Stimulated activated memory B cell treated with anti-CD40 and anti-IgM and Interleukin-4, amounts not matched to agents 10 μg/mL and 1 μg/mL and 100 μg/mL, for 72 hours (primary cell): ENCODE measurements at regions not wholly inside any gene's neighbourhood (a gene's known extent, or its start where the extent isn't known, plus 50 kb on each side); places are given as distances from the start of the nearest gene placed in this dataset.
A peak's percentile ranks its signal among the peaks of the same experiment; 100 is the strongest.

ENCODE experiments used
- ATAC-seq: fragments of 150-1000 bp; cut with Tn5 transposase; 2 replicates; pipeline ENCODE4 v1.10.0; 2021
- H3K27ac Mint-ChIP-seq: one replicate; pipeline ENCODE4 v1.8.0; 2022; ENCODE audit warnings: mild to moderate bottlenecking, mixed read lengths
- H3K27me3 Mint-ChIP-seq: one replicate; pipeline ENCODE4 v1.8.0; 2022; ENCODE audit warnings: mixed read lengths
- H3K36me3 Mint-ChIP-seq: one replicate; pipeline ENCODE4 v1.8.0; 2022; ENCODE audit warnings: mixed read lengths
- H3K4me1 Mint-ChIP-seq: one replicate; pipeline ENCODE4 v1.8.0; 2022; ENCODE audit warnings: mixed read lengths
- H3K4me3 Mint-ChIP-seq: one replicate; pipeline ENCODE4 v1.8.0; 2022; ENCODE audit warnings: mild to moderate bottlenecking, moderate library complexity, mixed read lengths
- H3K9me3 Mint-ChIP-seq: one replicate; pipeline ENCODE4 v1.8.0; 2022; ENCODE audit warnings: mixed read lengths

DNA sequence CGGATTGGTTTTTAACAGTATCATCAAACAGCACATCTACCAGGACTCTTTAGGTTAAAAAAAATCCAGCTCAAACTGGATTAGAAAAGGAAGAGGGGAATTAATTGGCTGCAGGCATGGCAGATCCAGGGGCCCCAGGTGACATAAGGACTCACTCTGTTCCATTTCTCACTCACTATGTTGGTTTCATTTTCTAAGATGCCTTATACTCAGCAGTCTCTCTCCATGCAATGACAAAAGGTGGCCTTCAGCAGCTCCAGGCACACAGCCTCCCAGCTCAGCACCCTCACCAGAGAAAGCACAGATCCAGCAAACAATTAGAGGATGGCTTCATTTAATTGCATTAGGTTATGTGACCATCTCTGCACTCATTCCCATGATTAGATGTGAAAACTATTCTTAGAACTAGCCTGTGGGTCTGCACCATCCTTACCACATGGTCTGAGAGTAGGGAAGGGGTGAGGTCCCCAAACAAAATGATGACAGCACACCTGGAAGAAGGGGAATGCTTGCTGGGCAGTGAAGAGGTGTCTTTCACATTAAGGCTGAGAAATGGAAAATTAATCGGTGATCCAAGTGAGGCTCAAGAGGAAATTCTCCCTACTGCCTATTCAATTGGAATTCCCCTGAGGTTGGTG is 243.1 kb downstream of the CDH26 start:
- no peaks in the 10 kb centered on the region for H3K36me3 Mint-ChIP-seq
- no peaks in the 10 kb centered on the region for H3K27me3 Mint-ChIP-seq
- H3K4me1 Mint-ChIP-seq: no peaks in the 10 kb centered on the region
- no peak overlapping the region for H3K4me3 Mint-ChIP-seq
- no peak for ATAC-seq
- peaks cover 12% of the 10 kb centered on the region for H3K9me3 Mint-ChIP-seq
- no peak overlapping the region for H3K27ac Mint-ChIP-seq

DNA sequence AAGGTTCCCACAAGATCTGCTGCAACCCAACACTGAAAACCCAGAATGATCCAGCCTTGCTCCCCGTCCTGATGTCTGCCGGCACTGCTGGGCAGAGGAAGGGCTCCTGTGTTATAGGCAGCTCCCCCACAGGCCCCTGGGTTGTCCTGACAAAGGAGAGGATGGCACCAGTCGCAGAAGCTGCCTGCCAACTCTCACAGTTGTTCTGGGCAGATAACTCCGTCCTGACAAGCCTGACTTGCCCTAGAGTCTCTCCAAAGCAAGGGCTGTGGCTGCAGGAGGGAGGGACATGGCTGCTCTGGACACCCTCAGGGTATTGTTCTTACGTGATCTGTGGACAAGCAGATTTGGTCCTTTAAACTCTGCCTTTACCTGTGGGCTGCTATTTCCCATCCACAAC is 243.8 kb downstream of the CDH26 start:
- Mint-ChIP-seq H3K27ac (no peak overlapping the region), H3K4me1 (no peaks in the 10 kb centered on the region)

DNA sequence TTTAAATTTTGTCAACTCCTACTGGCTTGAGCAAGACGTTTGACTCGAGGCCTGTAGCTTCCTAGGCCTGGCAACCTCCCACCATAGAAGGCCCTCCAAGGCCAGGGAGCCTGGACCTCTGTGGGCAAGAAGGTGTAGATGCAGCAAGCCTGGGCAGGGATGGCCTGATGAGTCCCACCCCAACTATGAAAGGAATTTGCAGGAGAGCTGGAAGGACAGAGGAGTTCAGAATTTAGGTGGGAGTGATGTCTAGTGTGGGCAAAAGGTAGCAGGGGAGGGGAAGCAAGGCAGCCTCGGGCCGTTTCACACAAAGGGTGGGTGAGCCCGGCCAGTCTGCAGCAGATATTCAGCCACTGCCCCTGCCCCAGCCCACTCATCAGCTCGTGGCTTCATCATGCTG is 245.2 kb downstream of the CDH26 start:
- Mint-ChIP-seq H3K9me3 (peaks cover 10% of the 10 kb centered on the region), H3K27ac (no peak overlapping the region), H3K36me3 (no peaks in the 10 kb centered on the region), H3K27me3 (no peaks in the 10 kb centered on the region), H3K4me1 (no peaks in the 10 kb centered on the region), H3K4me3 (no peak overlapping the region)
- no peak for ATAC-seq

More for the DNA sequence above, 243.8 kb downstream of the CDH26 start:
- Mint-ChIP-seq H3K9me3 (peaks cover 12% of the 10 kb centered on the region), H3K27me3 (no peaks in the 10 kb centered on the region), H3K4me3 (no peak overlapping the region), H3K36me3 (no peaks in the 10 kb centered on the region)
- ATAC-seq: no peak

DNA sequence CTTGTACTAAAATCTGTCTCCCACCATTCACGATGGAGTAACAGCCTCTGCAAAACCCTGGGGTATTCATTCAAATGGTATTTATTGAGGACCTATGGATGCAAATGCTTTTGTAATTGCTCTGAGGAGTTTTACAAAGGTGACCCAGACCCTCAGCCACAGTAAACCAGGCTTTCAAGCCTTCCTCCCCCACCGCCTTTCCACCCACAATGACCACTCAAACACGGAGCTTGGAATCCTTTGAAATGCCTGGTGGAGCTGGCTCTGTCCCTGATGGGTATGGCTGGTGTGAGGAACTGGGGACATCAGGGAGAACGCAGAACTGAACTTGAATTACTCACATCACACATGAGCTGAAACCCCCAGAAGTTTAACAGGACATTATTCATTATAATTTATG is 246.4 kb downstream of the CDH26 start:
- no peak for ATAC-seq
- Mint-ChIP-seq H3K27ac (no peak overlapping the region), H3K4me3 (no peak overlapping the region), H3K9me3 (peaks cover 1% of the 10 kb centered on the region), H3K36me3 (no peaks in the 10 kb centered on the region), H3K27me3 (no peaks in the 10 kb centered on the region), H3K4me1 (no peaks in the 10 kb centered on the region)

DNA sequence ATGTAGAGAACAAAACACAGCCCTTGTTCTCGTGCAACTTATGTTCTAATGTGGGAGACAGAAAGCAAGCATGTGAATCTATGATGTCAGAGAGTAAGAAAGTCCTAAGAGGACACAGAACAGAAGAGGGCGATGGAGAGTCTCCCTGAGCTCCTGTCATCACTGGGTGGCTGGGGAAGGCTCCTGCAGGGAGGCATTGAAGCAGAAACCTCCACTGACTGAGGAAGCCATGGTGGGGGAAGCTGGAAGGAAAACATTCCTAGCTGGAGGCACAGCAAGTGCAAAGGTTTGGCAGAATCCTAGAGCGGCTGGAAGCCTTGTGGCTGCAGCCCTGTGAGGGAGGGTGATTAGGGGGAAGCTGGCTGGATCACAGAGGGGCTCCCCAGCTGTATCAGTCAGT is 248.0 kb downstream of the CDH26 start:
- H3K27ac Mint-ChIP-seq: no peak overlapping the region

DNA sequence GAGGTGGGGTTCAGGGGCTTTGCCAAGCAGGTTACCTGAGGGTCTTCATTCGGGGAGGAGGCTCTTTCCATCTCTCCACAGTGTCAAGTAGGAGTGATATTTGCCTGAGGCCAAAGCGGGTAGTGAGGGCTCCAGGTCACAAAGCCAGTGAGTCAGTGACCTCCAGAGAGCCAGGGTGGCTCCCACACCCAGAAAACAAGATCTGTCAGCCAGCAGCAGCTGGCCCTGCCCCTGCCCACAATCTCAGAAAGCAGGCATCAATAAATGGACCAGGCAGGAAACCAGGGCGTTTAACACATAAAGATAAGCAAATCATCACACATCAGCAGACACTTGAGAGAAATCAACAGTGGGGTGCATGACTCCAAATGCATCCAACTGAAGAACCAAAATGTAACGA is 250.8 kb downstream of the CDH26 start:
- no peak for ATAC-seq
- Mint-ChIP-seq H3K9me3 (no peaks in the 10 kb centered on the region), H3K27me3 (peaks cover 6% of the 10 kb centered on the region)

More for the DNA sequence above, 248.0 kb downstream of the CDH26 start:
- H3K4me1 Mint-ChIP-seq: no peaks in the 10 kb centered on the region
- no peaks in the 10 kb centered on the region for H3K27me3 Mint-ChIP-seq
- no peak overlapping the region for H3K4me3 Mint-ChIP-seq
- H3K36me3 Mint-ChIP-seq: no peaks in the 10 kb centered on the region
- H3K9me3 Mint-ChIP-seq: no peaks in the 10 kb centered on the region
- no peak for ATAC-seq

DNA sequence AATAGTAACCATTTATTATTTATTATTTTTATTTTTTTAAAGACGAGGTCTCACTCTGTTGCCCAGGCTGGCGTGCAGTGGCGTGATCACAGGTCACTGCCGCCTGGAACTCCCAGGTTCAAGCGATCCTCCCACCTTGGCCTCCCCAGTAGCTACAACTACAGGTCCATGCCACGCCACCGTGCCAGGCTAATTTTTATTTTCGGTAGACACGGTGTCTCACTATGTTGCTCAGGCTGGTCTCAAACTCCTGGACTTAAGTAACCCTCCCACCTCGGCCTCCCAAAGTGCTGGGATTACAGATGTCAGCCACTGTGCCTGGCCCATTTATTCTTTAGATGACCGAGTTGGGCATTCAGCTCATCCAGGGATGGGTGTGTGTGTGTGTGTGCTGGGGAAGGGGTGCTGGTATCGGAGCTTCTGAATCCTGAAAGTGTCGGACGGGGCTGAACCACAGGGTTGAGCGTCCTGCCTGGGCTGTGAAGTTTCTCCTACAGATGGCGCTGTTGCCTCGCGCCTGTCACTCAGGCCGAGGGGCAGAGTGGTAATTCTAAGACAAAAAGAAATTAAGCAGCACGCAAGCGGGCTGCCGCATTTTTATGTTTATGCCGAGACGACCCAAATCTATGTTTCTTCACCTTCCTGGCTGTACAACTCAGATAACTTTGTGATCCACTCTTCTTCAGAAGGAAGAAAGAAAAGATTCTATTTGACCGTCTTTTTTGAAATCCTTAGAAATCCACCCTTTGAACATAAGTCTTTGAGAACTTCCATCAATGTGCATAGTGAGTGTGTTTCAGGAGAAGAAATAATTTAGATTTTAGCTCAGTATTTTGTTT is 252.8 kb downstream of the CDH26 start:
- Mint-ChIP-seq H3K27me3 (peaks cover 6% of the 10 kb centered on the region), H3K4me1 (no peaks in the 10 kb centered on the region), H3K4me3 (no peak overlapping the region), H3K9me3 (no peaks in the 10 kb centered on the region), H3K36me3 (no peaks in the 10 kb centered on the region), H3K27ac (no peak overlapping the region)
- ATAC-seq: peak; percentile 51

More for the DNA sequence above, 250.8 kb downstream of the CDH26 start:
- Mint-ChIP-seq H3K27ac (no peak overlapping the region), H3K4me3 (no peak overlapping the region), H3K4me1 (no peaks in the 10 kb centered on the region), H3K36me3 (no peaks in the 10 kb centered on the region)

DNA sequence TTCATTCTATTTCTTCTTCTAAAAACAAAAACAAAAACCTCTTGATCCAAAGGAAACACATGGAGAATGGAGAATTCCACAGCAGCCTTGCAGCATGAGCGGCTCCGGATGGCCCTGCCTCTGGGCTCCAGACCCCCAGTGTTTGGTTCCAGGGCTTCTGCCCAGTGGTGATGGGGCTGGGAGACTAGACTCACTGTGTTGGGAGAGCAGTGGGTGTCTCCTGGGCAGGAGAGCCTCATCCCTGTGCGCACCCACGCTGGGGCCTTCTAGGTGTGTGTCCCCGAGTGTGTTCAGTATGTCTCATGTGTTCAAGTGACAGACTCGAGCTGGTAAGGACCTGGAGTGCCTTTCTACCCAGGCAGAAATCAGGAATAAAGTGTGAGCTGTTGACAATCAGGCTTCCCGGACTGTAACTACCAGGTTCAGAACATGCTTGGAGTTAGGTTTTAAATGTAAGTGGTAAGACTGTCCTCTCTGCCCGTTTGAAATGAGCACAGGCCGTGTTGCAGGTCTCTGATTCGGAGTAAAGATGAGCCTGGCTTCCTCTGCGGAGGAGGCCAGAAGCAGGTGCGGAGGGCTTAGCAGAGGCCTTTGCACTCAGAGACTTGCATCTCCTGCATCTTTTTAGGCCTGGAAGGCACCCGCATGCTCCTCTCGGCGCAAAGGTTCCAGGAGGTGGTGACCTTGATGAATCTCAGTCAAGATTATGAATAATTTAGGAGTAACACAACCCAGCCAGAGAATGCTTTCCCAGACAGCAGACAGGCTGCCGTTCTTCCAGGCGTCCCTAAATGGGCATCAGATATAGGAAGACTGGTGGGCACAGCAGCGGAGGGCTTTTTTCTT is 253.6 kb downstream of the CDH26 start:
- Mint-ChIP-seq H3K4me3 (no peak overlapping the region), H3K36me3 (no peaks in the 10 kb centered on the region), H3K9me3 (no peaks in the 10 kb centered on the region), H3K27me3 (peaks cover 6% of the 10 kb centered on the region), H3K4me1 (no peaks in the 10 kb centered on the region), H3K27ac (no peak overlapping the region)
- ATAC-seq: no peak

DNA sequence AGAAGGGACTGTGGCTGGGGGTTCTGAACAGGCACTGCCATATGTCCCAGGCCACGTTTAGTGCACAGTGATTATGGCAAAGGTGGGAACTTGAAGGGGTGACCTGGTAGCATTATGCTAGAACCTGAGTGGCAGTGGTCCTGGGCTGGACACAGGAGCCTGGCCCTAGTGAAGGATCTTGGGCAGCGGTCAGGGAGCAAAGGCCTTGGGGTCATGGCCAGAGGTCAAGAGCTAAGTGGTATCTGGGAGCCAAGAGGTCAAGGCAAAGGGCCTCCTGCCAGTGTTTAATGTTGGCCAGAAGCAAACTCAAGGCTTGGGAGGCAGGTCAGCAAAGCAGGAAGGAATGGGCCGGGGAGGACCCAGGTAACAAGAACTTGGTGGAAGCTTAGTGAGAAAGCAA is 254.5 kb downstream of the CDH26 start:
- Mint-ChIP-seq H3K4me3 (no peak overlapping the region), H3K36me3 (no peaks in the 10 kb centered on the region), H3K9me3 (no peaks in the 10 kb centered on the region), H3K27ac (no peak overlapping the region), H3K27me3 (peaks cover 6% of the 10 kb centered on the region), H3K4me1 (no peaks in the 10 kb centered on the region)
- ATAC-seq: no peak

DNA sequence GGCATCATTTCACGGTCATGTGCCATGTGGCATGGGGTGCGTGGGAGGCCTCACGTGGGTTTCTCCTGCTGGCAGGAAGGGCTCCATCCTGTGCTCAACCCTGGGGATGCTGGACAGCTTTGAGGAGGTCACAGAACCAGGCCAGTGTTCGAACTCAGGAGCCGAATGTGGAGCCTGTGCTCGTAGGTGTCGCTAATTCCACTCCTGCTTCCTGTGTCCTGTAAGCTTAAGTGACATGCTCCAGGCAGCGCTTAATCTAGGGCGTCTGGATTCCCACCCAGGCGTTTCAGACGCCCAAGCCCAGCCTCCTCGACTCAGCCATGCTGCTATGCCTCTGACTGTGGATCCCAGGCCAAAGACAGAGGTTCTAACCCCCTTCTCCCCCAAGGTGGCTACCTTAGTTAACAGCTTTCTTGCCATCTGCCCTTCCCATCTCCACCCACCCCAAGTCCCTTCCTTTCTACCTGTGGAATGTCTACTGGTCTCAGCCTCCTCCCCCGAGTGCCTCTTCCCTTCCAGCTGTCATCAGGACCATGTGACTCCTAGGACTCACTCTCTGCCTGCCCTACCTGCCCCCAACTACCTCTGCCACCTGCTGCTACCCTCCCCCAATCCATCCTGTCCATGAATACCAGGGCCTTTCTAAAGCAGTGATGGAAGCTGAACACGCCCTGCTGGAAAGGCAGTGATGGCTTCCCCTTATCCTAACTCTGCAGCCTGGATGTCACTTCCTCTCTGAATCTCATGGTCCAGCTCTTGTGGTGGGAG is 255.1 kb downstream of the CDH26 start:
- peaks cover 6% of the 10 kb centered on the region for H3K27me3 Mint-ChIP-seq
- no peak for ATAC-seq
- H3K4me1 Mint-ChIP-seq: no peaks in the 10 kb centered on the region
- H3K27ac Mint-ChIP-seq: no peak overlapping the region
- no peak overlapping the region for H3K4me3 Mint-ChIP-seq
- no peaks in the 10 kb centered on the region for H3K36me3 Mint-ChIP-seq
- H3K9me3 Mint-ChIP-seq: no peaks in the 10 kb centered on the region

DNA sequence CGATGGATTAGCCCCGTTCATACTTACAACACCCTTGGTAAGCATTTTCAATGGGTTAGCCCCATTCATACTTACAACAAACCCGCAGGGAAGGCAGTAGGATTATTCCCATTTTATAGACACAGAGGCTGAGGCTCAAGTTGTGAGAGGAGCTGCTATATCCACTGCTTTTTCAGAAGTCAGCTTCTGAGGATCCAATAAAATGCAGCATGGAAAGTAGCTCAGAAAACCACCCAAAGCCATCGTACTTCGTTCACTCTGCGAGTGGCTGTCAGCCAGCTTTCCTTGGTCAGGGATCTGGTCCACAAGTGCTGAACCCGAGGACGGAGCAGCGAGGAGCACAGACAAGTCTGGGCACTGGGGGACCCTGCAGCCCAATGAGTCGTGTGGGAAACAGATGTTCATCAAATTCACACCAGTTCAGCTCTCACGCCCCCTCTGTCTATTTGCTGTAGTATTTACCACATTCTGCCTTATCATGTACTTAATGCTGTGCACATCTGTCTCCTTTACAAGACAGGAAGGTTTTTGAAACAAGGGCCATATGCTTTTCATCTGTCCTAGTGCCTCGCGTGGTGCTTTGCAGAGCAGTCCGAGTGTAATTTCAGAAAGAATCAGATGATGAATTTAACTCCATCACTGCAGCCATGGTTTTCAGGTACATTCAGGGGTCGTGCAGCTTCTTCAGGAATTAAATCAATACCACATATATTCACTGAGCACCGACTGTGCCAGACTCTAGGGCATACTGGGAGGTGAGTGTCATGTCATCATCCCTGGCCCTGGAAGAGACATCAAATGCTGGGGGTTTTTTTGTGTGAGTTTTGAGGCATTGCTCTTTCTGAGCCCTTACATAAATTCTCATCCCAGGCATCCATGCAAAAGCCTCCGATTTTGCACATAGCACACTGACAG is 256.9 kb downstream of the CDH26 start:
- Mint-ChIP-seq H3K27ac (no peak overlapping the region), H3K27me3 (peaks cover 6% of the 10 kb centered on the region), H3K4me3 (no peak overlapping the region)

DNA sequence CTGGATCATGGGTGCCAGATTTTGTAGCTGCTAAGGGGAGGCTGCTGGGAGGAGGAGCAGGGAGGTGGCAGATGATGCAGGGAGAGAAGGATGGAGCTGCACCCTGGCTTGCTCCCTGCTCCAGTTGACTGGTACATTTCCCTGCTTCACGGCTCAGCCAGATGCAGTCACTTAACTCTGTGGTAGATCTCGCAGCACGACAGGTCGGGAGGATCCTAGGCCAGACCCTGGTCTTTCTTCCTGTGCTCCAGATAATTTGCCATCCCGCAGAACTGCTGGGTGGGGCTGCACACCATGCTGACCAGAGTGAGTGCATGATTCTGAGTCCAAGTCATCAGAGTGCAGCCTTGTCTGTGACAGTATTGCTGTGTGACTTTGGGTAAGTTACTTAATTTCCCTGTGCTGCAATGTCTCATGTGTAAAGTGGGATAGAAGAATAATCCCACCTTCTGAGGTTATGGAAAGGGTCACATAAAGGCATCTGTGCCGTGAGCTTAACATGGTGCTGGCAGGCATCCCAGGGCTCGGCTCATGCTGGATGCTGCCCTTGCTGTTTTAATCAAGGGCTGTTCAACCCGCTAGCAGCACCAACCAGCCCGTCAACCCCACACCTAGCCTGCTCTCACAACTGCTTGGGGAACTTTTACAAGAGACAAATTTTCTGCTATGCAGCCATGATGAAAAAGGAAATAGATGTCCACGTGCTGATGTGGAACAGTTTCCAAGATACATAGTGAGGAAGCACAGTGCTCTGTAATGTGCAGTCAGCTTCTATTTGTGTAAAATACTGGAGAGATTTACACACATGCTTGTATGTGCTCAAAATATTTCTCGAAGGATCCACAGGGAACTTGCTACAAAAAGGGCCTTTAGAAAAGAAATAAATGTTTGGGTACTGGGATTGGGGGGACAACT is 257.9 kb downstream of the CDH26 start:
- Mint-ChIP-seq H3K27me3 (peaks cover 6% of the 10 kb centered on the region), H3K4me1 (no peaks in the 10 kb centered on the region), H3K9me3 (no peaks in the 10 kb centered on the region), H3K27ac (no peak overlapping the region), H3K36me3 (no peaks in the 10 kb centered on the region), H3K4me3 (no peak overlapping the region)
- ATAC-seq: no peak

More for the DNA sequence above, 256.9 kb downstream of the CDH26 start:
- H3K9me3 Mint-ChIP-seq: no peaks in the 10 kb centered on the region
- no peak for ATAC-seq
- no peaks in the 10 kb centered on the region for H3K4me1 Mint-ChIP-seq
- H3K36me3 Mint-ChIP-seq: no peaks in the 10 kb centered on the region

DNA sequence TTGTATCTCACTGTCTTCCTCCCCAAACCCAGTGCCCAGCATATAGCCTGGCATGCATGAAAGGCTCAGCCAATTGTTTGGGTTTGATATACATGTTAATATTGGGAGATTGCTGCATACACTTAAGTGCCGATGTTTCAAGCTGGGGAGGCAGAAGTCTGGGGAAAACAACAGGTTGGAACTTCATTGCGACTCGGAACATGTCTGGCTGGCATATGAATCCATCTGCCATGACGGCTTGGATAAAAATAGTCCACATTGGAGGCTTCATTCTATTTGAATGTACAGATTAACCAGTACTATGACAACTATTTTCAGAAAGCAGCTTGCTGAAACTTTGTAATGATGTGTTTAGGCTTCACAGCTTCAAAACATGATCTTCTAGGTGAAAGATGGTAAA is 261.0 kb downstream of the CDH26 start:
- H3K27me3 Mint-ChIP-seq: no peaks in the 10 kb centered on the region
- ATAC-seq: no peak
- H3K9me3 Mint-ChIP-seq: no peaks in the 10 kb centered on the region
- no peaks in the 10 kb centered on the region for H3K36me3 Mint-ChIP-seq
- H3K4me3 Mint-ChIP-seq: no peak overlapping the region
- H3K4me1 Mint-ChIP-seq: no peaks in the 10 kb centered on the region
- H3K27ac Mint-ChIP-seq: no peak overlapping the region
